Upper lobe of left lung (tissue), 6 donors: ENCODE measurements at regions not wholly inside any gene's neighbourhood (a gene's known extent, or its start where the extent isn't known, plus 50 kb on each side); places are given as distances from the start of the nearest gene placed in this dataset.

ENCODE experiments used
- ATAC-seq, 2 donors: fragments of 200-7000 bp; cut with Tn5 transposase; one replicate each; pipeline ENCODE4 v1.9.1; 2022; ENCODE audit warnings: mild to moderate bottlenecking in 2 of 2, moderate library complexity in 2 of 2; ENCODE audit not compliant: low FRiP score in 2 of 2
- DNase-seq, 2 donors: peaks; one replicate each; pipeline ENCODE4 v3.0.0-alpha.2; 2019 to 2020
- H3K27ac ChIP-seq, 4 donors: fragments of 200-600 bp; sonication (generic); one replicate each; pipeline ENCODE4 v1.5.1; 2016 to 2019
- H3K27me3 ChIP-seq, 4 donors: fragments of 200-600 bp; sonication (generic); one replicate each; pipeline ENCODE4 v1.5.1; 2017 to 2019
- H3K36me3 ChIP-seq, 4 donors: fragments of 200-600 bp; sonication (generic); one replicate each; pipeline ENCODE4 v1.5.1; 2016 to 2019
- H3K4me1 ChIP-seq, 4 donors: fragments of 200-600 bp; sonication (generic); one replicate each; pipeline ENCODE4 v1.5.1; 2018 to 2019
- H3K4me3 ChIP-seq, 4 donors: fragments of 200-600 bp; sonication (generic); one replicate each; pipeline ENCODE4 v1.5.1; 2017 to 2019; ENCODE audit warnings: mild to moderate bottlenecking in 2 of 4, moderate library complexity in 1 of 4
- H3K9me3 ChIP-seq, 4 donors: fragments of 200-600 bp; sonication (generic); one replicate each; pipeline ENCODE4 v1.5.1; 2018 to 2019
- CTCF ChIP-seq, 6 experiments: fragments of 450-650 bp in 4 of 6; fragments of 200-600 bp in 2 of 6; sonication (generic) in 2 of 6; IDR thresholded peaks; one replicate each; pipeline ENCODE4 v1.5.1; 2016 to 2019; ENCODE audit warnings: antibody characterized with exemption in 6 of 6
- EP300 ChIP-seq, 4 donors: sonication (generic); formaldehyde crosslinking; IDR thresholded peaks; one replicate each; pipeline ENCODE4 v1.5.1; 2017; ENCODE audit warnings: antibody characterized with exemption in 4 of 4, control low read depth in 2 of 4
- POLR2A ChIP-seq, 4 donors: fragments of 450-650 bp; IDR thresholded peaks; one replicate each; pipeline ENCODE4 v1.5.1; 2016 to 2017; ENCODE audit warnings: antibody characterized with exemption in 4 of 4, mild to moderate bottlenecking in 2 of 4
- POLR2AphosphoS5 ChIP-seq, 2 donors: sonication (generic); formaldehyde crosslinking; IDR thresholded peaks; one replicate each; pipeline ENCODE4 v1.5.1; 2017; ENCODE audit warnings: antibody characterized with exemption in 2 of 2
- WGBS, 2 donors: methylation state at CpG; one replicate each; pipeline ENCODE4 v1.1.5; 2017 to 2018; 5-methylcytosine and 5-hydroxymethylcytosine counted together
- donor health status: DM: no; HTN: no; CAD: no; lungs with moderate emphysema.
- donor health status: DM: no; HTN: yes; CAD: no; lungs with severe emphysema.

- 87 to 100% methylated on average over 2 to 8 of the region's 8 CpGs for WGBS, 2 donors
- H3K36me3 ChIP-seq: peaks cover 8 to 87% (median 42%) of the 10 kb centered on the region in 4 donors
- no peak overlapping the region for H3K4me3 ChIP-seq
- no peak overlapping the region for H3K27ac ChIP-seq
- DNase-seq: no peak
- H3K4me1 ChIP-seq: no peaks in the 10 kb centered on the region
- no peaks in the 10 kb centered on the region for H3K9me3 ChIP-seq
- no peak for ATAC-seq
- no peaks in the 10 kb centered on the region for H3K27me3 ChIP-seq
- no peak for TF ChIP-seq POLR2A (IDR thresholded peaks at IDR 0.05)
- TF ChIP-seq EP300 (IDR thresholded peaks at IDR 0.05): no peak
- TF ChIP-seq CTCF (IDR thresholded peaks at IDR 0.05): no peak
- no peak for TF ChIP-seq POLR2AphosphoS5 (IDR thresholded peaks at IDR 0.05)
These were observed 83.4 kb downstream of the SYNE3 start for GRCh38 chr14:95433094-95433478.

- H3K4me1 ChIP-seq: no peaks in the 10 kb centered on the region
- TF ChIP-seq CTCF (IDR thresholded peaks at IDR 0.05) (peak in 5 of 6 experiments; percentile 25 to 56 (median 35)), POLR2AphosphoS5 (IDR thresholded peaks at IDR 0.05) (no peak)
- no peak overlapping the region for H3K4me3 ChIP-seq
- no peaks in the 10 kb centered on the region for H3K9me3 ChIP-seq
- DNase-seq (peak in 1 of 2 donors; percentile 84), ATAC-seq (peak; percentile 36 to 64)
- H3K36me3 ChIP-seq: peaks cover 8 to 84% (median 41%) of the 10 kb centered on the region in 4 donors
- 69 to 78% methylated on average over 10 to 20 of the region's 20 CpGs for WGBS, 2 donors
- no peak overlapping the region for H3K27ac ChIP-seq
- H3K27me3 ChIP-seq: no peaks in the 10 kb centered on the region
These were observed 84.0 kb downstream of the SYNE3 start for GRCh38 chr14:95432144-95433093.

- Histone ChIP-seq H3K4me3 (no peak overlapping the region), H3K27ac (no peak overlapping the region), H3K36me3 (peaks cover 5 to 76% (median 34%) of the 10 kb centered on the region in 4 donors), H3K9me3 (no peaks in the 10 kb centered on the region), H3K4me1 (no peaks in the 10 kb centered on the region), H3K27me3 (no peaks in the 10 kb centered on the region)
- WGBS, 2 donors: 83 to 86% methylated on average over 17 of the region's 17 CpGs
- peak in 1 of 2 donors; percentile 53 for ATAC-seq
- DNase-seq: no peak
- no peak for TF ChIP-seq POLR2A (IDR thresholded peaks at IDR 0.05)
- peak; percentile 10 to 42 (median 26) for TF ChIP-seq CTCF (IDR thresholded peaks at IDR 0.05)
- TF ChIP-seq EP300 (IDR thresholded peaks at IDR 0.05): no peak
- TF ChIP-seq POLR2AphosphoS5 (IDR thresholded peaks at IDR 0.05): no peak
These were observed 85.0 kb downstream of the SYNE3 start for GRCh38 chr14:95431199-95432143.

- H3K36me3 ChIP-seq: peaks cover 0 to 56% (median 20%) of the 10 kb centered on the region in 4 donors
- 89 to 97% methylated on average over 4 of the region's 4 CpGs for WGBS, 2 donors
These were observed 87.9 kb downstream of the SYNE3 start for GRCh38 chr14:95428557-95428956.

More at GRCh38 chr14:95428557-95428956, 87.9 kb downstream of the SYNE3 start:
- DNase-seq: no peak
- Histone ChIP-seq H3K27ac (no peak overlapping the region), H3K4me3 (no peak overlapping the region), H3K4me1 (no peaks in the 10 kb centered on the region), H3K27me3 (no peaks in the 10 kb centered on the region), H3K9me3 (no peaks in the 10 kb centered on the region)
- TF ChIP-seq EP300 (IDR thresholded peaks at IDR 0.05): no peak
- TF ChIP-seq POLR2A (IDR thresholded peaks at IDR 0.05): no peak
- TF ChIP-seq CTCF (IDR thresholded peaks at IDR 0.05): no peak
- no peak for TF ChIP-seq POLR2AphosphoS5 (IDR thresholded peaks at IDR 0.05)
- ATAC-seq: no peak
